ENCODE measurements at regions not wholly inside any gene's neighbourhood (a gene's known extent, or its start where the extent isn't known, plus 50 kb on each side); places are given as distances from the start of the nearest gene placed in this dataset.

GRCh38 chr2:181822097-181822496 lies 69.4 kb upstream of the ITPRID2 start:
- TF ChIP-seq, protein P1, sequence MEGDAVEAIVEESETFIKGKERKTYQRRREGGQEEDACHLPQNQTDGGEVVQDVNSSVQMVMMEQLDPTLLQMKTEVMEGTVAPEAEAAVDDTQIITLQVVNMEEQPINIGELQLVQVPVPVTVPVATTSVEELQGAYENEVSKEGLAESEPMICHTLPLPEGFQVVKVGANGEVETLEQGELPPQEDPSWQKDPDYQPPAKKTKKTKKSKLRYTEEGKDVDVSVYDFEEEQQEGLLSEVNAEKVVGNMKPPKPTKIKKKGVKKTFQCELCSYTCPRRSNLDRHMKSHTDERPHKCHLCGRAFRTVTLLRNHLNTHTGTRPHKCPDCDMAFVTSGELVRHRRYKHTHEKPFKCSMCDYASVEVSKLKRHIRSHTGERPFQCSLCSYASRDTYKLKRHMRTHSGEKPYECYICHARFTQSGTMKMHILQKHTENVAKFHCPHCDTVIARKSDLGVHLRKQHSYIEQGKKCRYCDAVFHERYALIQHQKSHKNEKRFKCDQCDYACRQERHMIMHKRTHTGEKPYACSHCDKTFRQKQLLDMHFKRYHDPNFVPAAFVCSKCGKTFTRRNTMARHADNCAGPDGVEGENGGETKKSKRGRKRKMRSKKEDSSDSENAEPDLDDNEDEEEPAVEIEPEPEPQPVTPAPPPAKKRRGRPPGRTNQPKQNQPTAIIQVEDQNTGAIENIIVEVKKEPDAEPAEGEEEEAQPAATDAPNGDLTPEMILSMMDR (IDR thresholded peaks at IDR 0.05; ENCODE audit: extremely low read depth, missing control alignments): no peak
- no peak for DNase-seq (ENCODE audit: low spot score)

- TF ChIP-seq, protein P1 (IDR thresholded peaks at IDR 0.05; ENCODE audit: extremely low read depth, missing control alignments): no peak
- no peak for DNase-seq (ENCODE audit: low spot score)
Observed at GRCh38 chr2:181823405-181823804, 68.1 kb upstream of the ITPRID2 start.

GRCh38 chr2:181828122-181828705 lies 63.3 kb upstream of the ITPRID2 start:
- TF ChIP-seq, protein P1 (IDR thresholded peaks at IDR 0.05; ENCODE audit: extremely low read depth, missing control alignments): no peak
- no peak for DNase-seq (ENCODE audit: low spot score)

DNA sequence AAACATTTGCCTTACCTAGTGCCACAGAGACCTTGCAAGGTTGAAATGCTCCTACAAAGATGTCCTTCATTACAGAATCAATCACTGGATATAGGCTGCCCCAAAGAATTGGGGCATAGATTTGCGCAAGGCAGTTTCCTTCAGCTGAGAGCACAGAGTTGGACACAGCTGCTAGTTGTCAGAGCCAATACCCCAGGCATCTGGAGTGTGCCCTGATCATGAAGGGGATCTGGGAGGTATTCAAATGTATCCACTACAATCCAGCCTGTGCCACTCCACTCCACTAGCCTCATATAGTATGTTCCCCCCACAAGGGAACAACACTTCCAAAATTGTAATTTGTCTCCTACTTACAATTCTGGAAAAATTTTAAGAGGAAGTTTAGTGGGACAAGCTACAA lies 62.3 kb upstream of the ITPRID2 start:
- no peak for DNase-seq (ENCODE audit: low spot score)
- TF ChIP-seq, protein P1 (IDR thresholded peaks at IDR 0.05; ENCODE audit: extremely low read depth, missing control alignments): no peak

DNA sequence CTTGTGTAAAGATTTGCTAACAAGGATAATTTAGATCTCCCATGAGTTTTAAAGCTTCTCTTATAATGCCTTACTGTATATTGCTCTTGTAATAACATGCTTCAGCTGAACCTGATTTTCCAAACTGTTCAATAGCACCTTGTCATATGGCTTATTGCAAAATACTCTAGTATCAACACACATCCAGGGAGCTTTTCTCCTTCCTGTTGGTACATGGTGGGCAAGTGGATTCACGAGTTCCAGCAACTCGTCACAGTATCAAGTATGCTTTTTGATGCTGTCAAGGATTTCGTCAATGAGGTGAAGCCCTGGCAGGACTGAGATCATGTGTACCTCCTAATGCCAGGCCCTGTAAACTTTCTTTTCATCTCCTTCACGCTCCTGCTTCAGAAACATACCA lies 59.5 kb upstream of the ITPRID2 start:
- DNase-seq (ENCODE audit: low spot score): no peak
- TF ChIP-seq, protein P1 (IDR thresholded peaks at IDR 0.05; ENCODE audit: extremely low read depth, missing control alignments): no peak

DNA sequence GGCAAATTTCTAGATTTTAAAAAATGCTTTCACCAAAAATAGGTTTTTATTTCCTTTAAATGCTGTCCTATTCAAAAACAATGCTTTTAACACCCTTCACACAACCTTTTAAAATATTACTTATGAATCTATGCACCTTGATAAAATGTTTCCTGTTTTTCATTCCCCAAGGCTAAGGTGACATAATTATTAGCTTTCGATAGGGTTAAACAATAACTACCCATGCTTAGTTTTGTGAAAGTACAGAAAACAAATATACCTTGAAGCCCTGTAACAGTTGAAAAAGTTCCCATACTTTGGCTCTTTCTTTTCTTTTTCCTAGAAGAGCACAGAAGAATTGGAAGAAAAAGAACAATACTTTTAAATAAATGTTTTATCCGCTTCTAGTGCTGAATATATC lies 54.9 kb upstream of the ITPRID2 start:
- TF ChIP-seq, protein P1 (IDR thresholded peaks at IDR 0.05; ENCODE audit: extremely low read depth, missing control alignments): no peak
- no peak for DNase-seq (ENCODE audit: low spot score)

DNA sequence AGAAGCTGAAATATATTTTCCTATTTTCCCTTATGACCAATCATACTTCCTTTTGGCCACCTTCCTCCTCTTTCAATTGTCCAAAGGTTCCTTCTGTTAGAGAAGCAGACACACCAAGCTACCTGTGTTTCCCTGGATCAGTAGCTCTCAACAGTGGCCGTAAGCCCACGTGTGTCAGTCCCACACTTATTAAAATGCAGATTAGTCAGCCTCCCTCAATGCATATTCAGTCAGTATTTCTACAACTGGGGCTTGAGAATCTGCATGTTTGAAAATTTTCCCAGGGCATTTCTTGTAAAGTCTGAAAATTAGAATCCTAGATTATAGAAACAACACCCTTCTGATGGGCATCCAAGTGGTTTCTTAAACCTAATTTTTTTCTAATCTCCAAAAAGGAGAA lies 54.0 kb upstream of the ITPRID2 start:
- TF ChIP-seq, protein P1 (IDR thresholded peaks at IDR 0.05; ENCODE audit: extremely low read depth, missing control alignments): no peak
- DNase-seq (ENCODE audit: low spot score): no peak

Measured in GM20000 (cell line).